A549 (cell line): ENCODE measurements at regions not wholly inside any gene's neighbourhood (a gene's known extent, or its start where the extent isn't known, plus 50 kb on each side); places are given as distances from the start of the nearest gene placed in this dataset.

Experiments used
- ATAC-seq, 2 experiments: fragments of 200-7000 bp in 1 of 2; fragments of >200 bp in 1 of 2; cut with Nextera tagmentation in 1 of 2; cut with Tn5 transposase in 1 of 2; 3 replicates each; pipeline versions ENCODE4 v1.8.0 to v1.9.1; 2018 to 2020; ENCODE audit warnings: mild to moderate bottlenecking in 1 of 2, moderate library complexity in 1 of 2
- CTCF ChIA-PET: fragments of 300-600 bp; sonication (Branson Sonifier 250); formaldehyde crosslinking; extraction: SDS; loops from one replicate; lab custom pipeline; 2021; ENCODE audit warnings: antibody characterized with exemption, inconsistent platforms; lab: Yijun Ruan, JAX
- POLR2A ChIA-PET: fragments of 350-600 bp; formaldehyde crosslinking; extraction: SDS; loops from one replicate; lab custom pipeline; 2021; ENCODE audit warnings: antibody characterized with exemption, inconsistent platforms; lab: Yijun Ruan, JAX
- DNase-seq, 2 experiments: peaks; one replicate each; pipeline versions ENCODE4 v3.0.0 to v3.0.0-alpha.2; 2011 to 2016; ENCODE audit warnings: low read depth in 1 of 2, low spot score in 1 of 2
- FAIRE-seq: peaks from 2 replicates; lab custom pipeline; 2011; peaks lifted over from hg19 to GRCh38; lab: Jason Lieb, UNC
- H3K27ac ChIP-seq, 2 experiments: fragments of >200 bp; sonication (Bioruptor Twin); formaldehyde crosslinking; 3 replicates each; pipeline ENCODE4 v1.5.1; 2016 to 2017
- H3K4me1 ChIP-seq: fragments of >200 bp; sonication (Bioruptor Twin); formaldehyde crosslinking; 3 replicates; pipeline ENCODE4 v1.6.1; 2016
- H3K4me2 ChIP-seq: fragments of >200 bp; sonication (Bioruptor Twin); formaldehyde crosslinking; 3 replicates; pipeline ENCODE4 v1.6.1; 2016
- H3K4me3 ChIP-seq: fragments of >200 bp; sonication (Bioruptor Twin); formaldehyde crosslinking; 3 replicates; pipeline ENCODE4 v1.5.1; 2016
- H3K9me3 ChIP-seq: fragments of >200 bp; sonication (Bioruptor Twin); formaldehyde crosslinking; 3 replicates; pipeline ENCODE4 v1.6.1; 2016
- CBX2 ChIP-seq: fragments of 200-600 bp; sonication (generic); IDR thresholded peaks from 2 replicates; pipeline ENCODE4 v1.6.1; 2016; ENCODE audit warnings: low read depth, mild to moderate bottlenecking, borderline replicate concordance
- CBX8 ChIP-seq: fragments of 200-600 bp; sonication (generic); IDR thresholded peaks from 2 replicates; pipeline ENCODE4 v1.6.1; 2016
- CEBPB ChIP-seq, 2 experiments: fragments of >200 bp in 1 of 2; sonication (Bioruptor Twin) in 1 of 2; formaldehyde crosslinking in 1 of 2; IDR thresholded peaks; 2 replicates each; pipeline ENCODE4 v1.6.1; 2012 to 2016
- CHD2 ChIP-seq: fragments of 150-350 bp; IDR thresholded peaks from 2 replicates; pipeline ENCODE4 v1.6.1; 2014; ENCODE audit warnings: low read length; ENCODE audit not compliant: partially characterized antibody
- CHD4 ChIP-seq: fragments of 200-600 bp; sonication (generic); IDR thresholded peaks from 2 replicates; pipeline ENCODE4 v1.6.1; 2016; ENCODE audit warnings: antibody characterized with exemption, mild to moderate bottlenecking, borderline replicate concordance
- EHF ChIP-seq: fragments of 250-450 bp; sonication (Bioruptor Pico); IDR thresholded peaks from 2 replicates; pipeline ENCODE4 v1.5.0; 2020; ENCODE audit warnings: mild to moderate bottlenecking
- EHMT2 ChIP-seq: fragments of 200-600 bp; sonication (generic); IDR thresholded peaks from 2 replicates; pipeline ENCODE4 v1.6.1; 2016; ENCODE audit warnings: antibody characterized with exemption, low read depth, mild to moderate bottlenecking, moderate library complexity
- EP300 ChIP-seq, 2 experiments: fragments of >200 bp; sonication (Bioruptor Twin); formaldehyde crosslinking; IDR thresholded peaks; 2 replicates in 1 of 2; 3 replicates in 1 of 2; pipeline ENCODE4 v1.6.1; 2016 to 2017
- ESRRA ChIP-seq: fragments of 150-350 bp; IDR thresholded peaks from 2 replicates; pipeline ENCODE4 v1.6.1; 2014; ENCODE audit warnings: mild to moderate bottlenecking, low read length, borderline replicate concordance
- FOSB ChIP-seq: fragments of 250-450 bp; sonication (Bioruptor Pico); IDR thresholded peaks from 2 replicates; pipeline ENCODE4 v1.5.0; 2020; ENCODE audit warnings: mild to moderate bottlenecking, moderate library complexity
- GATA3 ChIP-seq: IDR thresholded peaks from 2 replicates; pipeline ENCODE4 v1.6.1; 2012; ENCODE audit warnings: borderline replicate concordance
- HEYL ChIP-seq: fragments of 250-450 bp; sonication (Bioruptor Pico); IDR thresholded peaks from 2 replicates; pipeline ENCODE4 v1.8.0; 2021; ENCODE audit warnings: mild to moderate bottlenecking, moderate library complexity
- HOXA7 ChIP-seq: fragments of 250-450 bp; sonication (Bioruptor Pico); IDR thresholded peaks from 2 replicates; pipeline ENCODE4 v1.5.0; 2020; ENCODE audit warnings: mild to moderate bottlenecking, moderate library complexity
- HOXB5 ChIP-seq: fragments of 250-450 bp; sonication (Bioruptor Pico); IDR thresholded peaks from 2 replicates; pipeline ENCODE4 v1.5.0; 2020; ENCODE audit warnings: mild to moderate bottlenecking, moderate library complexity
- JUN ChIP-seq, 2 experiments: fragments of >200 bp; sonication (Bioruptor Twin); formaldehyde crosslinking; IDR thresholded peaks; 2 replicates in 1 of 2; 3 replicates in 1 of 2; pipeline ENCODE4 v1.6.1; 2016 to 2017
- KDM5A ChIP-seq: fragments of 200-600 bp; sonication (generic); IDR thresholded peaks from 2 replicates; pipeline ENCODE4 v1.6.1; 2016; ENCODE audit warnings: antibody characterized with exemption, mild to moderate bottlenecking
- MAFK ChIP-seq: fragments of 450-650 bp; IDR thresholded peaks from 2 replicates; pipeline ENCODE4 v1.6.1; 2014; ENCODE audit not compliant: partially characterized antibody
- MAZ ChIP-seq: fragments of 150-350 bp; IDR thresholded peaks from 2 replicates; pipeline ENCODE4 v1.6.1; 2014; ENCODE audit warnings: antibody characterized with exemption, low read depth, low read length, borderline replicate concordance
- PHF8 ChIP-seq: fragments of 200-600 bp; sonication (generic); IDR thresholded peaks from 2 replicates; pipeline ENCODE4 v1.6.1; 2016; ENCODE audit warnings: low read depth, mild to moderate bottlenecking, antibody characterized with exemption, moderate library complexity, borderline replicate concordance
- POLR2A ChIP-seq: IDR thresholded peaks from 2 replicates; pipeline ENCODE4 v1.6.1; 2012; ENCODE audit warnings: mild to moderate bottlenecking, low read length
- RAD21 ChIP-seq, 2 experiments: fragments of >200 bp in 1 of 2; sonication (Bioruptor Twin) in 1 of 2; formaldehyde crosslinking in 1 of 2; IDR thresholded peaks in 1 of 2; conservative IDR thresholded peaks in 1 of 2; 2 replicates in 1 of 2; 3 replicates in 1 of 2; pipeline ENCODE4 v1.6.1; 2012 to 2018; ENCODE audit warnings: inconsistent platforms in 1 of 2
- RARB ChIP-seq: fragments of 250-450 bp; sonication (Bioruptor Pico); IDR thresholded peaks from 2 replicates; pipeline ENCODE4 v1.8.0; 2021; ENCODE audit warnings: mild to moderate bottlenecking, moderate library complexity
- RCOR1 ChIP-seq: fragments of 150-350 bp; IDR thresholded peaks from 2 replicates; pipeline ENCODE4 v1.6.1; 2014; ENCODE audit warnings: antibody characterized with exemption, low read length, low read depth
- RNF2 ChIP-seq: fragments of 200-600 bp; sonication (generic); IDR thresholded peaks from 2 replicates; pipeline ENCODE4 v1.6.1; 2016; ENCODE audit warnings: low read depth, mild to moderate bottlenecking, antibody characterized with exemption, moderate library complexity, borderline replicate concordance
- SMC3 ChIP-seq: fragments of >200 bp; sonication (Bioruptor Twin); formaldehyde crosslinking; IDR thresholded peaks from 3 replicates; pipeline ENCODE4 v1.6.1; 2018; ENCODE audit warnings: inconsistent platforms
- TP53 ChIP-seq: fragments of 250-450 bp; sonication (Bioruptor Pico); IDR thresholded peaks from 2 replicates; pipeline ENCODE4 v1.5.0; 2021; ENCODE audit warnings: mild to moderate bottlenecking, moderate library complexity
- ZC3H11A ChIP-seq: fragments of 450-650 bp; IDR thresholded peaks from 2 replicates; pipeline ENCODE4 v1.6.1; 2014; ENCODE audit warnings: antibody characterized with exemption, mild to moderate bottlenecking
- ZNF302 ChIP-seq: fragments of 250-450 bp; sonication (Bioruptor Pico); IDR thresholded peaks from 2 replicates; pipeline ENCODE4 v1.9.0; 2021; ENCODE audit warnings: inconsistent platforms, mild to moderate bottlenecking, moderate library complexity
- WGBS: methylation state at CpG from one replicate; pipeline ENCODE4 v1.1.6; 2017; ENCODE audit errors: missing lambda C conversion rate; 5-methylcytosine and 5-hydroxymethylcytosine counted together
- TF ChIP-seq, protein P1 (sequence below): fragments of >200 bp; sonication (Bioruptor Twin); formaldehyde crosslinking; IDR thresholded peaks from 3 replicates; pipeline ENCODE4 v1.6.1; 2016
- TF ChIP-seq, protein P2 (sequence below): fragments of 450-650 bp; IDR thresholded peaks from 2 replicates; pipeline ENCODE4 v1.6.1; 2014; ENCODE audit warnings: antibody characterized with exemption
- TF ChIP-seq, protein P3 (sequence below): fragments of >200 bp; sonication (Bioruptor Twin); formaldehyde crosslinking; IDR thresholded peaks from 3 replicates; pipeline ENCODE4 v1.5.1; 2016
- TF ChIP-seq, protein P4 (sequence below): fragments of 150-350 bp; IDR thresholded peaks from 2 replicates; pipeline ENCODE4 v1.6.1; 2014; ENCODE audit warnings: low read depth, mild to moderate bottlenecking, low read length

DNA sequence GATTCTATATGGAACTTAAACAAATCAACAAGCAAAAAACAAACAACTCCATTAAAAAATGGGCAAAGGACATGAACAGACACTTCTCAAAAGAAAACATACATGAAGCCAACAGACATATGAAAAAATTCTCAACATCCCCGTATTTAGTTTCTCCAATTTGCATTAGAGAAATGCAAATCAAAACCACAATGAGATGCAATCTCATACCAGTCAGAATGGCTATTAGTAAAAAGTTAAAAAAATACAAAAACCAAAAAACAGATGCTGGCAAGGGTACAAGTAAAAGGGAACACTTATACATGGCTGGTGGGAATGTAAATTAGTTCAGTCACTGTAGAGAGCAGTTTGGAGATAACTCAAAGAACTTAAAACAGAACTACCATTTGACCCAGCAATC, 342.1 kb upstream of the NUDT12 start (continued):
- TF ChIP-seq, protein P1, sequence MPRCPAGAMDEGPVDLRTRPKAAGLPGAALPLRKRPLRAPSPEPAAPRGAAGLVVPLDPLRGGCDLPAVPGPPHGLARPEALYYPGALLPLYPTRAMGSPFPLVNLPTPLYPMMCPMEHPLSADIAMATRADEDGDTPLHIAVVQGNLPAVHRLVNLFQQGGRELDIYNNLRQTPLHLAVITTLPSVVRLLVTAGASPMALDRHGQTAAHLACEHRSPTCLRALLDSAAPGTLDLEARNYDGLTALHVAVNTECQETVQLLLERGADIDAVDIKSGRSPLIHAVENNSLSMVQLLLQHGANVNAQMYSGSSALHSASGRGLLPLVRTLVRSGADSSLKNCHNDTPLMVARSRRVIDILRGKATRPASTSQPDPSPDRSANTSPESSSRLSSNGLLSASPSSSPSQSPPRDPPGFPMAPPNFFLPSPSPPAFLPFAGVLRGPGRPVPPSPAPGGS = no peak
- no peak for TF ChIP-seq MAZ
- no peak for TF ChIP-seq SMC3
- TF ChIP-seq ZNF302 (CRISPR knock-in tag) = no peak
- TF ChIP-seq PHF8 = no peak
- TF ChIP-seq, protein P2, sequence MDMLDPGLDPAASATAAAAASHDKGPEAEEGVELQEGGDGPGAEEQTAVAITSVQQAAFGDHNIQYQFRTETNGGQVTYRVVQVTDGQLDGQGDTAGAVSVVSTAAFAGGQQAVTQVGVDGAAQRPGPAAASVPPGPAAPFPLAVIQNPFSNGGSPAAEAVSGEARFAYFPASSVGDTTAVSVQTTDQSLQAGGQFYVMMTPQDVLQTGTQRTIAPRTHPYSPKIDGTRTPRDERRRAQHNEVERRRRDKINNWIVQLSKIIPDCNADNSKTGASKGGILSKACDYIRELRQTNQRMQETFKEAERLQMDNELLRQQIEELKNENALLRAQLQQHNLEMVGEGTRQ = no peak
- no peak for TF ChIP-seq GATA3
- TF ChIP-seq EHMT2 = no peak
- no peak for TF ChIP-seq HOXB5 (CRISPR knock-in tag)
- no peak for TF ChIP-seq HEYL (CRISPR knock-in tag)
- TF ChIP-seq CEBPB (IDR thresholded peaks at IDR 0.05) = no peak
- no peak for TF ChIP-seq ZC3H11A
- no peak for TF ChIP-seq RNF2
- TF ChIP-seq, protein P3, sequence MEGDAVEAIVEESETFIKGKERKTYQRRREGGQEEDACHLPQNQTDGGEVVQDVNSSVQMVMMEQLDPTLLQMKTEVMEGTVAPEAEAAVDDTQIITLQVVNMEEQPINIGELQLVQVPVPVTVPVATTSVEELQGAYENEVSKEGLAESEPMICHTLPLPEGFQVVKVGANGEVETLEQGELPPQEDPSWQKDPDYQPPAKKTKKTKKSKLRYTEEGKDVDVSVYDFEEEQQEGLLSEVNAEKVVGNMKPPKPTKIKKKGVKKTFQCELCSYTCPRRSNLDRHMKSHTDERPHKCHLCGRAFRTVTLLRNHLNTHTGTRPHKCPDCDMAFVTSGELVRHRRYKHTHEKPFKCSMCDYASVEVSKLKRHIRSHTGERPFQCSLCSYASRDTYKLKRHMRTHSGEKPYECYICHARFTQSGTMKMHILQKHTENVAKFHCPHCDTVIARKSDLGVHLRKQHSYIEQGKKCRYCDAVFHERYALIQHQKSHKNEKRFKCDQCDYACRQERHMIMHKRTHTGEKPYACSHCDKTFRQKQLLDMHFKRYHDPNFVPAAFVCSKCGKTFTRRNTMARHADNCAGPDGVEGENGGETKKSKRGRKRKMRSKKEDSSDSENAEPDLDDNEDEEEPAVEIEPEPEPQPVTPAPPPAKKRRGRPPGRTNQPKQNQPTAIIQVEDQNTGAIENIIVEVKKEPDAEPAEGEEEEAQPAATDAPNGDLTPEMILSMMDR = no peak

DNA sequence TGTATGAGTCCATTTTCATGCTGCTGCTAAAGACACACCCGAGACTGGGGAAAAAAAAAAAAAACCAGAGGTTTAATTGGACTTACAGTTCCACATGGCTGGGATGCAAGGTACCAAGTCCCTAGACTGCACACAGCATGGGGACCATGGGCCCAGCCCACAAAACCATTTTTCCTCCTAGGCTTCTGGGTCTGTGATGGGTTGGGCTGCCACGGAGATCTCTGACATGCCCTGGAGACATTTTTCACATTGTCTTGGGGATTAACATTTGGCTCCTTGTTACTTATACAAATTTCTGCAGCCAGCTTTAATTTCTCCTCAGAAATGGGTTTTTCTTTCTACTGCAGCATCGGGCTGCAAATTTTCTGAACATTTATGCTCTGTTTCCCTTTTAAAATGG, 340.3 kb upstream of the NUDT12 start:
- WGBS = 17% methylated on average over 3 of the region's 3 CpGs
- no peak overlapping the region for H3K4me3 ChIP-seq
- DNase-seq (no peak), FAIRE-seq (no peak)
- no peak overlapping the region for H3K27ac ChIP-seq
- no peak overlapping the region for H3K4me2 ChIP-seq
- TF ChIP-seq EP300 (IDR thresholded peaks at IDR 0.05) = no peak
- TF ChIP-seq FOSB (CRISPR knock-in tag) = no peak
- TF ChIP-seq, all 56 proteins: peak for 0
- H3K4me1 ChIP-seq = no peaks in the 10 kb centered on the region
- ATAC-seq = no peak
- ChIA-PET POLR2A (no interaction called here), CTCF (no interaction called here)
- no peaks in the 10 kb centered on the region for H3K9me3 ChIP-seq

DNA sequence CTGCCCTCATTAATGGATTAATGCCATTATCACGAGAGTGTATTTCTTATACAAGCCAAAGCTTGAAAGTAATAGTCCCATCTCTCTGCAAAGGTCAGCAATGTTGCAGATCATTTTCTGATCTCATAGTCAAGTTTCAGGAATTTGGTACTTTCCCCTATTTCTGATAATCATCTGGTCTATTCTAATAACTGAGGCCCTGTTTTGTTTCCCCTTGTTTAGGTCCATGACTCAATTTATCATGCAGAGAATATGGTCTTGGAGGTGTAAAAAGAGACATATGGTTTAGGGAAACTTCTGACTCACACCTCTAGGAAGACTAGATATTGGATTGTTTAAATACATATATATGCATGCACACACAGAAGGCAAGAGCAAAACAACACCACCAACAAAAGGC, 339.3 kb upstream of the NUDT12 start:
- FAIRE-seq (no peak), DNase-seq (no peak), ATAC-seq (no peak)
- TF ChIP-seq CBX2 (no peak), RARB (no peak), SMC3 (no peak), POLR2A (no peak), JUN (IDR thresholded peaks at IDR 0.05) (no peak), TP53 (CRISPR knock-in tag) (no peak), KDM5A (no peak), ZNF302 (CRISPR knock-in tag) (no peak), RAD21 (conservative IDR thresholded peaks at IDR 0.05 in 1 of 2, IDR thresholded peaks at IDR 0.05 in 1 of 2) (no peak), HOXA7 (CRISPR knock-in tag) (no peak), ESRRA (no peak), MAFK (no peak), CEBPB (IDR thresholded peaks at IDR 0.05) (no peak), RCOR1 (no peak), CBX8 (no peak), EHF (no peak), CHD4 (no peak), CHD2 (no peak)
- TF ChIP-seq, protein P4, sequence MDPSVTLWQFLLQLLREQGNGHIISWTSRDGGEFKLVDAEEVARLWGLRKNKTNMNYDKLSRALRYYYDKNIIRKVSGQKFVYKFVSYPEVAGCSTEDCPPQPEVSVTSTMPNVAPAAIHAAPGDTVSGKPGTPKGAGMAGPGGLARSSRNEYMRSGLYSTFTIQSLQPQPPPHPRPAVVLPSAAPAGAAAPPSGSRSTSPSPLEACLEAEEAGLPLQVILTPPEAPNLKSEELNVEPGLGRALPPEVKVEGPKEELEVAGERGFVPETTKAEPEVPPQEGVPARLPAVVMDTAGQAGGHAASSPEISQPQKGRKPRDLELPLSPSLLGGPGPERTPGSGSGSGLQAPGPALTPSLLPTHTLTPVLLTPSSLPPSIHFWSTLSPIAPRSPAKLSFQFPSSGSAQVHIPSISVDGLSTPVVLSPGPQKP = no peak
- TF ChIP-seq, protein P1 = no peak
- Histone ChIP-seq H3K27ac (no peak overlapping the region), H3K4me3 (no peak overlapping the region), H3K4me1 (no peaks in the 10 kb centered on the region), H3K9me3 (no peaks in the 10 kb centered on the region), H3K4me2 (no peak overlapping the region)
- ChIA-PET POLR2A (no interaction called here), CTCF (no interaction called here)
- WGBS = 28% methylated on average over 1 of the region's 1 CpG
